HG03439 (cell line): ENCODE measurements at regions not wholly inside any gene's neighbourhood (a gene's known extent, or its start where the extent isn't known, plus 50 kb on each side); places are given as distances from the start of the nearest gene placed in this dataset.

Experiments
- ATAC-seq: cut with Tn5 transposase; IDR thresholded peaks from one replicate; pipeline ENCODE4 v1.9.1; 2021; ENCODE audit warnings: mild to moderate bottlenecking, moderate library complexity; ENCODE audit not compliant: unreplicated experiment

- no peak for ATAC-seq
Observed at GRCh38 chr18:56188529-56189275, 449.7 kb downstream of the TXNL1 start.

GRCh38 chr18:56186319-56186718 is 452.1 kb downstream of the TXNL1 start:
- no peak for ATAC-seq

DNA sequence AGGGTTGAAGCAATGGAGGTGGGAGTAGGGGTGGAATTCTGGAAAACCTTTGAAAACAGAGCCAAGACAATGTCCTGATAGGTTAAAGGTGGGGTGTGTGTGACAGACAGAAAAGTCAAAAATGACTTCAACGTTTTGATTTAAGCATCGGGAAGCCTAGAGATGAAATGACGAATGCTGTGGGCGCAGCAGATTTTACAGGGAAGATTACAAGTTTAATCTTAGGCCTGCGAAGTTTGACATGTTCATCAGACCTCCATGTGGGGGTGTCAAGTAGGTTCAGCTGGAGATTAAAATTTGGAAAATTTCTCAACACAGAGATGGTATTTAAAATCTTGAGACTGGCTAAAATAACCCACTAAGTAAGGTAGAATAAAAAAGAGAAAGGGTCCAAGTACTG is 453.3 kb downstream of the TXNL1 start:
- no peak for ATAC-seq

GRCh38 chr18:56176751-56177150 is 461.6 kb downstream of the TXNL1 start:
- no peak for ATAC-seq

GRCh38 chr18:56175330-56176001 is 462.9 kb downstream of the TXNL1 start:
- ATAC-seq: no peak

GRCh38 chr18:56173542-56174220 is 464.7 kb downstream of the TXNL1 start:
- ATAC-seq: no peak

GRCh38 chr18:56172527-56172926 is 465.9 kb downstream of the TXNL1 start:
- ATAC-seq: no peak

- no peak for ATAC-seq
Observed at GRCh38 chr18:56171848-56172247, 466.5 kb downstream of the TXNL1 start.

GRCh38 chr18:56168049-56168781 is 470.2 kb downstream of the TXNL1 start:
- ATAC-seq: no peak

GRCh38 chr18:56167366-56167765 is 471.0 kb downstream of the TXNL1 start:
- ATAC-seq: no peak

- no peak for ATAC-seq
Observed at GRCh38 chr18:56166914-56167313, 471.5 kb downstream of the TXNL1 start.

- no peak for ATAC-seq
Observed at GRCh38 chr18:56165601-56166355, 472.6 kb downstream of the TXNL1 start.

DNA sequence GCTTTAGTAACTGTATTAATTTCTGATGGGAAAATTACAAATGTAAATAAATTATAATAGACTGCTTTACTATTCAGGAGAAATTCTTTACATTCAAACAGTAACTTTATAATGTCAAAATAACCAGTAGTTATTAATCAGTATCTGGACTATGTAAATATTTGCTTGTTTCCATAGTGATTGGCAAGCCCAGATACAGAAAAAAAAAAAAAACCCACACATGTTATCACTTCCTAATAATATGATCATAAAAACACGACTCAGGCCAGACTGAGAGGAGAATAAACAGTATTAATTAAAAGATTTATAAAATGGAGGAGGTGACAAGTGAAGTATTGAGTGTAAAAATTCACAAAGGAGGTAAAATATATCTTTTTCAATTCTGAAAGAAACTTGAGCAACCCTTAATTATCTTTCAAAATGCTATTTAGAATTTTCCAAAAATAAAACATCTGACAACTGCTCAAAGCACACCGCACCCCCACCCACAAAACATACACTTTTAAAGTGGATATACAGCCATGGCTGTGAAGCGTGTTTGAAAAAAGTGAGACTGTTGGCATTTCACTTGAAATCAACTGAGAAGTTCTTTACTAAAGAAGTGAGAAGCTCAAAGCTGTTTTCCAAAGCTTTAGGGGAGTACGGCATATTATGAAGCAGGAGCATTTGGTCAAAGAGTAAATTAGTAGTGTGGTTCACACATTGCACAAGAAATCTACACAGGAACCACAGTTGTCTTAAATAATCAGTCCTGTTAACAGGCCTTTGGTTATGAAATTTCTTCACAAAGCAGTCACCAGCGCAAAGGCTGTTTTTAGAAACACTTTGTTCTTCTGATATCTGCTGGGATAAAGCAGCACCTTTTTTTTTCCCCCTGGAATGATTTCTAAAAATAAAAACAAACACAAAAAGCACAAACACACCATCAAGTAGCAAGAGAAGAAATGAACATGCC is 475.8 kb downstream of the TXNL1 start:
- ATAC-seq: no peak

GRCh38 chr18:56161566-56162260 is 476.7 kb downstream of the TXNL1 start:
- ATAC-seq: no peak

DNA sequence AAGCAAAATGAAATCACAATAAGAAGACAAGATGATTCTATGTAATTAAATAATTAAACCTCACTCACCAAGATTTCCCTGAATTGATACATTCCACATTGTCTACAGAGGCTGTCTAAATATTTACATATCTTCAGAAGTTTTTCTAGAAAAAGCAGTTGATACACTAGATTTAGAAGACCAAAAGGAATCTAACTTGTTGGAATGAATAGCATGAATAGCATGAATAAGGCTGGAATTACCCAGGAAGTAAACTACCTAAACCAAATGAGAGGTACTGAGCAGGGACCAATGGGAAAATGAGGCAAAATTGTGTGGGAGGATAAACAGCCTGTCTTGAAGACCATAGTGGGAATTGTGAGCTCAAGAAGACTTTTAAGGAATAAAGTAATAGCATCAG is 479.7 kb downstream of the TXNL1 start:
- ATAC-seq: no peak

- no peak for ATAC-seq
Observed at GRCh38 chr18:56157541-56157940, 480.9 kb downstream of the TXNL1 start.

DNA sequence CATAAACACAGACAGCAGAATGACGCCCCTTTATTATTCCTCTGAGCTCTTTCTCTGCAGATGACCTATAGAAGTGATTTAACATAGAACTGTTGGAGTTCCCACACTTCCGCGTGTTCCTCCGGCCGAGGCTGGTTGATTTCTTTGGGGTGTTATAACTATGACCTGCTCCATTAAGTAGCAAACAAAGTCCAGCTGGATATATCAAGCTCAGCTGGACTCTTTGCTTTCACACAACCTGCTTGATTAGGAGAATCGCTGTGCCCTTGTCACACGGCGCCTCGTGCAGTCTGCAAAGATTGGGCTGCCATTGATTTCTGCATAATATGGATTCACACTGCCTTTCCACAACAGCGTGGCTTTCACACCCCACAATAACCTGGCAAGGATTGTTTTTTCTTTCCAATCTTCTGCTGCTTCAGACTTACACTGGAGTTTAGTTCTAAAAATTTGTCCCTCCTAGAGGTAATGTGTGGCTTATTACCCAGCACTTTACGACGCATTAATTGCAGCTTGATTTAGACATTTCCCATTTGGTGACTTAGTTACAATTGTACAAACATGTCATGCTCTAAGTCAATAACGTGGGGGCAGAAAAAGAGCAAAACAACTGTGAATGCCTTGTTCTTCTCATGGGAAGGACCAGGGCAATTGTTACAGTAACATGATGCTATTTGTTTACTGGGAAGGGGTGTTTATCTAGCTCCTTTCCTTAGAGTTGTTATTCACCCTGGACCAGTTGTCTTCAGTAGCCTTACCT is 485.7 kb downstream of the TXNL1 start:
- no peak for ATAC-seq

DNA sequence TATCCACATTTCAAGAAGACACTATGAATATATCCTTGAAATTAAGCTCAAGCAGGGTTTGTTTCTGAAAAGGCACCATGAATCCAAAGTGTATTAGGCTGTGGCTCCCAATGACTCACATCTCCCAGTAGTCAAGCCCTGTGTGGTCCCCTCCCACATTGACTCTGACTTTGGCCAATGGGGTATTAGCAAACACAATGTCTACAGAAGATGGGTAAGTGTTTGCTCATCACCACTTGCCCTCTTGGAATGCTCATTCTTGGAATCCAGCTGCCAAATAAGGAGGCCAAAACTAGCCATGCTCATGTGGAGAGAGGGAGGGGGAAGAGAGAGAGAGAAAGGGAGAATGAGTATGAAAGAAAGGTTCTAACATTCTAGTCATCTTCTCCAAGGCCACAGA is 490.0 kb downstream of the TXNL1 start:
- ATAC-seq: no peak
